HG02970 (cell line): ENCODE measurements at regions not wholly inside any gene's neighbourhood (a gene's known extent, or its start where the extent isn't known, plus 50 kb on each side); places are given as distances from the start of the nearest gene placed in this dataset.
"Not testable (repeated sequence)": the region's sequence is repeated elsewhere in the genome, so short reads cannot be mapped to it uniquely, and the experiment has no call there.

Experiments used
- ATAC-seq: cut with Tn5 transposase; IDR thresholded peaks from one replicate; pipeline ENCODE4 v1.9.1; 2021; ENCODE audit warnings: mild to moderate bottlenecking, moderate library complexity, moderate number of reproducible peaks; ENCODE audit not compliant: unreplicated experiment, low FRiP score

GRCh38 chr9:103586721-103587120 lies 507.4 kb upstream of the SMC2 start:
- no peak for ATAC-seq

GRCh38 chr9:103601287-103601686 lies 492.8 kb upstream of the SMC2 start:
- ATAC-seq: no peak

GRCh38 chr9:103611950-103612349 lies 482.2 kb upstream of the SMC2 start:
- ATAC-seq: not testable (repeated sequence)

GRCh38 chr9:103615994-103616393 lies 478.1 kb upstream of the SMC2 start:
- no peak for ATAC-seq

- ATAC-seq: no peak
Observed at GRCh38 chr9:103617046-103617445, 477.1 kb upstream of the SMC2 start.

- ATAC-seq: no peak
Observed at GRCh38 chr9:103625161-103625804, 468.8 kb upstream of the SMC2 start.

- no peak for ATAC-seq
Observed at GRCh38 chr9:103627731-103628130, 466.4 kb upstream of the SMC2 start.

GRCh38 chr9:103649086-103649485 lies 445.0 kb upstream of the SMC2 start:
- no peak for ATAC-seq

- no peak for ATAC-seq
Observed at GRCh38 chr9:103658156-103658555, 436.0 kb upstream of the SMC2 start.

GRCh38 chr9:103660830-103661229 lies 433.3 kb upstream of the SMC2 start:
- ATAC-seq: no peak

- ATAC-seq: no peak
Observed at GRCh38 chr9:103661663-103662062, 432.4 kb upstream of the SMC2 start.

GRCh38 chr9:103669296-103669695 lies 424.8 kb upstream of the SMC2 start:
- no peak for ATAC-seq

- ATAC-seq: no peak
Observed at GRCh38 chr9:103674271-103674670, 419.8 kb upstream of the SMC2 start.

GRCh38 chr9:103680581-103680980 lies 413.5 kb upstream of the SMC2 start:
- no peak for ATAC-seq

- ATAC-seq: no peak
Observed at GRCh38 chr9:103681435-103681834, 412.7 kb upstream of the SMC2 start.

- no peak for ATAC-seq
Observed at GRCh38 chr9:103700195-103700962, 393.7 kb upstream of the SMC2 start.

GRCh38 chr9:103702572-103702971 lies 391.5 kb upstream of the SMC2 start:
- ATAC-seq: no peak

GRCh38 chr9:103707181-103707580 lies 386.9 kb upstream of the SMC2 start:
- ATAC-seq: no peak

- no peak for ATAC-seq
Observed at GRCh38 chr9:103709366-103709765, 384.7 kb upstream of the SMC2 start.

- ATAC-seq: no peak
Observed at GRCh38 chr9:103713631-103714030, 380.5 kb upstream of the SMC2 start.

- no peak for ATAC-seq
Observed at GRCh38 chr9:103714992-103715391, 379.1 kb upstream of the SMC2 start.

GRCh38 chr9:103721056-103721455 lies 373.1 kb upstream of the SMC2 start:
- ATAC-seq: no peak
